CD4-positive, alpha-beta T cell treated with Interleukin-17A for 4 hours (primary cell): ENCODE measurements at regions not wholly inside any gene's neighbourhood (a gene's known extent, or its start where the extent isn't known, plus 50 kb on each side); places are given as distances from the start of the nearest gene placed in this dataset.
"Not testable (repeated sequence)": the region's sequence is repeated elsewhere in the genome, so short reads cannot be mapped to it uniquely, and the experiment has no call there.

Source experiments
- DNase-seq: peaks from one replicate; pipeline ENCODE4 v3.0.0-alpha.2; 2020; ENCODE audit warnings: mixed read lengths

GRCh38 chr3:15903759-15904720, 106.3 kb upstream of the ANKRD28 start:
- DNase-seq, result no peak

GRCh38 chr3:15905041-15905440, 107.3 kb upstream of the ANKRD28 start:
- no peak for DNase-seq

GRCh38 chr3:15907403-15907802, 109.6 kb upstream of the ANKRD28 start:
- not testable (repeated sequence) for DNase-seq

GRCh38 chr3:15918988-15919387, 121.2 kb upstream of the ANKRD28 start:
- DNase-seq, result no peak

GRCh38 chr3:15919971-15920370, 122.2 kb upstream of the ANKRD28 start:
- DNase-seq, result no peak

- DNase-seq, result no peak
Measured at GRCh38 chr3:15923640-15924405, 126.0 kb upstream of the ANKRD28 start.

GRCh38 chr3:15924914-15925313, 127.1 kb upstream of the ANKRD28 start:
- no peak for DNase-seq

GRCh38 chr3:15926871-15927270, 129.1 kb upstream of the ANKRD28 start:
- no peak for DNase-seq

- no peak for DNase-seq
Measured at GRCh38 chr3:15927969-15928368, 130.2 kb upstream of the ANKRD28 start.

- DNase-seq, result no peak
Measured at GRCh38 chr3:15929944-15930571, 132.3 kb upstream of the ANKRD28 start.

GRCh38 chr3:15932348-15933300, 134.8 kb upstream of the ANKRD28 start:
- DNase-seq, result no peak

GRCh38 chr3:15933439-15934139, 135.8 kb upstream of the ANKRD28 start:
- DNase-seq, result no peak

- no peak for DNase-seq
Measured at GRCh38 chr3:15934389-15935195, 136.8 kb upstream of the ANKRD28 start.

- DNase-seq, result no peak
Measured at GRCh38 chr3:15936312-15936711, 138.5 kb upstream of the ANKRD28 start.

GRCh38 chr3:15940641-15941040, 142.9 kb upstream of the ANKRD28 start:
- DNase-seq, result no peak

GRCh38 chr3:15941457-15941856, 143.7 kb upstream of the ANKRD28 start:
- not testable (repeated sequence) for DNase-seq

- DNase-seq, result no peak
Measured at GRCh38 chr3:15941958-15942357, 144.2 kb upstream of the ANKRD28 start.

- no peak for DNase-seq
Measured at GRCh38 chr3:15942462-15942861, 144.7 kb upstream of the ANKRD28 start.

- DNase-seq, result no peak
Measured at GRCh38 chr3:15942936-15943335, 145.2 kb upstream of the ANKRD28 start.

- no peak for DNase-seq
Measured at GRCh38 chr3:15948388-15948787, 150.6 kb upstream of the ANKRD28 start.
